ENCODE measurements at regions not wholly inside any gene's neighbourhood (a gene's known extent, or its start where the extent isn't known, plus 50 kb on each side); places are given as distances from the start of the nearest gene placed in this dataset.
"Not testable (repeated sequence)": the region's sequence is repeated elsewhere in the genome, so short reads cannot be mapped to it uniquely, and the experiment has no call there.

GRCh38 chr6:14388371-14388770 lies 270.8 kb downstream of the CD83 start:
- no peaks in the 10 kb centered on the region for H3K27me3 ChIP-seq (replicated peaks; ENCODE audit: insufficient read depth)
- TF ChIP-seq EZH2 (IDR thresholded peaks at IDR 0.05; ENCODE audit: insufficient read depth, poor library complexity, severe bottlenecking) (no peak), EZH2phosphoT487 (IDR thresholded peaks at IDR 0.05; ENCODE audit: insufficient read depth, low read depth) (no peak)
- no peaks in the 10 kb centered on the region for H3K4me1 ChIP-seq (ENCODE audit: insufficient read depth)
- H3K4me2 ChIP-seq (ENCODE audit: unreplicated experiment) = no peak overlapping the region
- no peaks in the 10 kb centered on the region for H3K9me3 ChIP-seq (ENCODE audit: low read depth)
- H3K4me3 ChIP-seq = no peak overlapping the region
- H3F3A ChIP-seq (ENCODE audit: insufficient read depth) = no peaks in the 10 kb centered on the region
- DNase-seq = no peak
- H4K20me1 ChIP-seq (ENCODE audit: insufficient read depth) = no peaks in the 10 kb centered on the region
- H3K36me3 ChIP-seq (ENCODE audit: low read depth) = no peaks in the 10 kb centered on the region
- WGBS, 2 experiments (ENCODE audit: low coverage in 1 of 2, low lambda C conversion rate in 2 of 2, missing lambda C conversion rate in 2 of 2) = 42 to 55% methylated on average over 2 of the region's 2 CpGs
- H3K27ac ChIP-seq = no peak overlapping the region
- no peaks in the 10 kb centered on the region for H3K9me2 ChIP-seq (ENCODE audit: insufficient read depth)
- H3K9ac ChIP-seq = no peak overlapping the region
- H3K79me2 ChIP-seq (ENCODE audit: insufficient read depth) = no peaks in the 10 kb centered on the region
- in situ Hi-C loops (cut with MboI) = no loop called here
- H2AFZ ChIP-seq = no peak overlapping the region

GRCh38 chr6:14389776-14390175 lies 272.2 kb downstream of the CD83 start:
- H3K4me3 ChIP-seq; H3K4me2 ChIP-seq (ENCODE audit: unreplicated experiment); H3K27me3 ChIP-seq (replicated peaks; ENCODE audit: insufficient read depth); H2AFZ ChIP-seq; H4K20me1 ChIP-seq (ENCODE audit: insufficient read depth); H3K36me3 ChIP-seq (ENCODE audit: low read depth); H3K9ac ChIP-seq; H3K4me1 ChIP-seq (ENCODE audit: insufficient read depth); H3F3A ChIP-seq (ENCODE audit: insufficient read depth); H3K79me2 ChIP-seq (ENCODE audit: insufficient read depth); in situ Hi-C loops (cut with MboI); H3K9me2 ChIP-seq (ENCODE audit: insufficient read depth); DNase-seq; H3K27ac ChIP-seq; H3K9me3 ChIP-seq (ENCODE audit: low read depth): not testable (repeated sequence)
- WGBS, 2 experiments (ENCODE audit: low coverage in 1 of 2, low lambda C conversion rate in 2 of 2, missing lambda C conversion rate in 2 of 2) = 79 to 80% methylated on average over 2 of the region's 2 CpGs

- Histone ChIP-seq H3K27me3 (replicated peaks; ENCODE audit: insufficient read depth) (no peaks in the 10 kb centered on the region), H4K20me1 (ENCODE audit: insufficient read depth) (no peaks in the 10 kb centered on the region), H3K9me2 (ENCODE audit: insufficient read depth) (no peaks in the 10 kb centered on the region), H3K27ac (no peak overlapping the region), H3K79me2 (ENCODE audit: insufficient read depth) (no peaks in the 10 kb centered on the region), H3K4me3 (no peak overlapping the region), H3K9ac (no peak overlapping the region), H3K36me3 (ENCODE audit: low read depth) (no peaks in the 10 kb centered on the region), H3K4me2 (ENCODE audit: unreplicated experiment) (no peak overlapping the region), H2AFZ (no peak overlapping the region), H3K9me3 (ENCODE audit: low read depth) (no peaks in the 10 kb centered on the region), H3K4me1 (ENCODE audit: insufficient read depth) (no peaks in the 10 kb centered on the region), H3F3A (ENCODE audit: insufficient read depth) (no peaks in the 10 kb centered on the region)
- in situ Hi-C loops (cut with MboI) = no loop called here
- TF ChIP-seq EZH2phosphoT487 (IDR thresholded peaks at IDR 0.05; ENCODE audit: insufficient read depth, low read depth) (no peak), EZH2 (IDR thresholded peaks at IDR 0.05; ENCODE audit: insufficient read depth, poor library complexity, severe bottlenecking) (no peak)
- DNase-seq = no peak
- 32 to 45% methylated on average over 2 of the region's 2 CpGs for WGBS, 2 experiments (ENCODE audit: low coverage in 1 of 2, low lambda C conversion rate in 2 of 2, missing lambda C conversion rate in 2 of 2)
These were observed 273.2 kb downstream of the CD83 start for GRCh38 chr6:14390805-14391204.

GRCh38 chr6:14393910-14394309 lies 276.3 kb downstream of the CD83 start:
- H3K4me3 ChIP-seq = no peak overlapping the region

GRCh38 chr6:14396392-14396791 lies 278.8 kb downstream of the CD83 start:
- Histone ChIP-seq H3K79me2 (ENCODE audit: insufficient read depth) (no peaks in the 10 kb centered on the region), H3K27me3 (replicated peaks; ENCODE audit: insufficient read depth) (no peaks in the 10 kb centered on the region), H3K9me2 (ENCODE audit: insufficient read depth) (no peaks in the 10 kb centered on the region), H3K4me1 (ENCODE audit: insufficient read depth) (no peaks in the 10 kb centered on the region), H2AFZ (no peak overlapping the region), H3K36me3 (ENCODE audit: low read depth) (no peaks in the 10 kb centered on the region), H3K4me3 (no peak overlapping the region), H3K9me3 (ENCODE audit: low read depth) (no peaks in the 10 kb centered on the region), H3K9ac (no peak overlapping the region), H3K27ac (no peak overlapping the region), H4K20me1 (ENCODE audit: insufficient read depth) (no peaks in the 10 kb centered on the region), H3F3A (ENCODE audit: insufficient read depth) (no peaks in the 10 kb centered on the region), H3K4me2 (ENCODE audit: unreplicated experiment) (no peak overlapping the region)
- WGBS, 2 experiments (ENCODE audit: low coverage in 1 of 2, low lambda C conversion rate in 2 of 2, missing lambda C conversion rate in 2 of 2) = 57 to 60% methylated on average over 4 of the region's 4 CpGs
- TF ChIP-seq EZH2phosphoT487 (IDR thresholded peaks at IDR 0.05; ENCODE audit: insufficient read depth, low read depth) = no peak
- TF ChIP-seq EZH2 (IDR thresholded peaks at IDR 0.05; ENCODE audit: insufficient read depth, poor library complexity, severe bottlenecking) = no peak
- in situ Hi-C loops (cut with MboI) = no loop called here
- no peak for DNase-seq

More at GRCh38 chr6:14393910-14394309, 276.3 kb downstream of the CD83 start:
- Histone ChIP-seq H3K4me2 (ENCODE audit: unreplicated experiment) (no peak overlapping the region), H3K9me2 (ENCODE audit: insufficient read depth) (no peaks in the 10 kb centered on the region), H3K79me2 (ENCODE audit: insufficient read depth) (no peaks in the 10 kb centered on the region), H3K9me3 (ENCODE audit: low read depth) (no peaks in the 10 kb centered on the region), H3K4me1 (ENCODE audit: insufficient read depth) (no peaks in the 10 kb centered on the region), H3F3A (ENCODE audit: insufficient read depth) (no peaks in the 10 kb centered on the region), H3K27ac (no peak overlapping the region), H2AFZ (no peak overlapping the region), H3K27me3 (replicated peaks; ENCODE audit: insufficient read depth) (no peaks in the 10 kb centered on the region), H4K20me1 (ENCODE audit: insufficient read depth) (no peaks in the 10 kb centered on the region), H3K36me3 (ENCODE audit: low read depth) (no peaks in the 10 kb centered on the region), H3K9ac (no peak overlapping the region)
- TF ChIP-seq EZH2 (IDR thresholded peaks at IDR 0.05; ENCODE audit: insufficient read depth, poor library complexity, severe bottlenecking) (no peak), EZH2phosphoT487 (IDR thresholded peaks at IDR 0.05; ENCODE audit: insufficient read depth, low read depth) (no peak)
- 69 to 78% methylated on average over 4 of the region's 4 CpGs for WGBS, 2 experiments (ENCODE audit: low coverage in 1 of 2, low lambda C conversion rate in 2 of 2, missing lambda C conversion rate in 2 of 2)
- no peak for DNase-seq
- in situ Hi-C loops (cut with MboI) = no loop called here

Measured in GM23248 (cell line).